Neuron (in vitro differentiated cells): ENCODE measurements at regions not wholly inside any gene's neighbourhood (a gene's known extent, or its start where the extent isn't known, plus 50 kb on each side); places are given as distances from the start of the nearest gene placed in this dataset.

ENCODE experiments used
- H2AFZ ChIP-seq: one replicate; pipeline ENCODE4 v1.6.1; 2013; ENCODE audit warnings: low read depth, mild to moderate bottlenecking, inconsistent platforms, low read length, moderate library complexity
- H3K27me3 ChIP-seq: one replicate; pipeline ENCODE4 v1.6.1; 2013; ENCODE audit warnings: low read length; ENCODE audit not compliant: insufficient read depth
- H3K36me3 ChIP-seq: one replicate; pipeline ENCODE4 v1.6.1; 2013; ENCODE audit warnings: low read length; ENCODE audit not compliant: insufficient read depth
- H3K4me1 ChIP-seq: one replicate; pipeline ENCODE4 v1.6.1; 2013; ENCODE audit warnings: low read length; ENCODE audit not compliant: insufficient read depth
- H3K4me3 ChIP-seq: 2 replicates; pipeline ENCODE4 v1.5.1; 2013; ENCODE audit warnings: mild to moderate bottlenecking, low read length, moderate library complexity
- H3K9me3 ChIP-seq: one replicate; pipeline ENCODE4 v1.6.1; 2013; ENCODE audit warnings: low read length

DNA sequence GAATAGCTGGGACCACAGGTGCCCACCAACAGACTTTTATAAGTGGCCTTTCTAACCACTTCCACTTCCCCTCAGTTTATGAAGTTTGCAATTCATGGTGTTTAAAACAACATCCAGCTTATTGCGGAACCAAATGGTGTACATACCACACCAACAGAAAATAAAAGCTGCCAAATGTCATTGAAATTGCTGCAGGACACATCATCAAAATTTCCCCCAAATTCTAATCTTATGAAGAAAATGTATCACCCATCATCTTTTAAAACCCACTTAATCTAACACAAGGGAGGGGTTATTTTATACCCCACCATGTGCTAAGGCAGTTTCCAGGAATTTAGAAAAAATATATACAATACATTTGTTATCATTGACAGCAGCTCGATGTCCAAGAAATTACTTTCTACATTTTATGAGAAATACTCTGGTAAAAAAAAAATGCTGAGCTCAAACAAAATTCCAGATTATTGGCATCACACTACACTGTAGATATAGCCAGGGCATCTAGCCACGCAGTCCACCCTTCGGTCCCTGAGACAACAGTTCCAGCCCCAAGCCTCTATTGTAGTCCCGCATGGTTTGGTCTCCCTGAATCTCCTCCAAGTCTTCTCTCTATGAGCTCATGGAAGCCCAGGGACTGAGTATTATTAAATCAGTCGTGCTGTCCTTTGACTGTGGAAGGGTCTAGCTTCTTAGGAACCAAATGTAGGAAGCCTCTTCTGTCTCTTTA, 372.8 kb upstream of the SLC30A5 start:
- H3K27me3 ChIP-seq, result no peaks in the 10 kb centered on the region
- no peaks in the 10 kb centered on the region for H3K9me3 ChIP-seq
- H3K4me3 ChIP-seq, result no peak overlapping the region
- H2AFZ ChIP-seq, result no peak overlapping the region
- H3K36me3 ChIP-seq, result no peaks in the 10 kb centered on the region
- no peaks in the 10 kb centered on the region for H3K4me1 ChIP-seq

DNA sequence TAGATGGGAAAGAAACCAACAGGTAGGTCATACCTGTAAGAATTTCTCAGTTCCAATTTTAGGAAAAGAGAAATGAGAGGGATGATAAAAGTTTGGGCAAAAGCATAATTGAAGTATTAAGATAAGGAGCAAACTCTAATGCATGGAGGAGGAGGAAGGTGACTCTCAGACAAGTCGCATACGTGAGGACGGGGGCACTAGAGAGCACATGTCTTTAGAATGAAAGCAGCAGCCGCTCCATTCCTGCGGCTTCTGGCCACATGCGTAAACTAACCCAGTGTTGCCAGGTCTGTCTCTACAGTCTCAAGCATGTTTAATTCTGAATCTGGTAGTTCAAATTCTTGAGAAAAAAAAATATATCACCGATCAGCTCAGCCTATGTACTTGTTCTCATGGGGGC, 371.5 kb upstream of the SLC30A5 start:
- no peaks in the 10 kb centered on the region for H3K9me3 ChIP-seq
- H3K4me3 ChIP-seq, result no peak overlapping the region
- H3K36me3 ChIP-seq, result no peaks in the 10 kb centered on the region
- H3K27me3 ChIP-seq, result no peaks in the 10 kb centered on the region
- no peaks in the 10 kb centered on the region for H3K4me1 ChIP-seq
- H2AFZ ChIP-seq, result no peak overlapping the region

DNA sequence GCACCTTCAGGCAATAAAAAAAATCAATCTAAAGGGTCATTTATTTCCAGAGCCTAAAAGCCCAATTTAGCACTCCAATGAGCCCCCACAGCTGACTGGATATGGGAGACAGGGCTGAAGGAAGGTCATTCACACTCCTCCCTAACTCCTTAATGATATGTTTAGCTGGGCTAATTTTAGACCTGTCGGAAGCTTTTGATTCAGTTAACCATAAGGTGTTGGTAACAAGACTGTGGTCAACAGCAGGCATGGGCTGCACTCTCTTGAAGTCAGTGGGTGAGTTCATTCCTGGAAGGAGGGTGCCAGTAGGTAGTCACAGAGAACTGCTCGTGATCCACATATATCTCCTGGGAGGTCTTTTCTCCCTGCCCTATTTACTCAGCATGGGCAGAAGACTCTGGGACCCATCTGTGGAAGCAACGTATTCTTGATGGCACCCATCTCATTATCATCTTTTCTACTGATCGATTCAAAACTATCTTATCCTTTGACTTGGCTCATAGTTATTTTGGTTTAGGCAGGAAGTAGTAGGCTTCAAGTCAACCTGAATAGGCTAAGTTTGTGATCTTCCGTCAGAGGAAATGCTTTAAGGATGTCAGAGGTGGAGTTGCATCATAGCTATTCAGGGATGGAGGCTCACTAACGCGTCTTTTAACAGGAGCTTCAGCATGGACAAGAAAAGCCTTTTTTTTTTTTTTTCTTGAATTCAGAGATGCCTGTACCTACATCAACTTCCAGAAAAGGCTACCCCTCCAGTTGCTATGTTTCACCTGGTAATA, 367.7 kb upstream of the SLC30A5 start:
- Histone ChIP-seq H3K27me3 (no peaks in the 10 kb centered on the region), H2AFZ (no peak overlapping the region), H3K4me3 (no peak overlapping the region), H3K9me3 (no peaks in the 10 kb centered on the region), H3K4me1 (peaks cover 6% of the 10 kb centered on the region), H3K36me3 (no peaks in the 10 kb centered on the region)

DNA sequence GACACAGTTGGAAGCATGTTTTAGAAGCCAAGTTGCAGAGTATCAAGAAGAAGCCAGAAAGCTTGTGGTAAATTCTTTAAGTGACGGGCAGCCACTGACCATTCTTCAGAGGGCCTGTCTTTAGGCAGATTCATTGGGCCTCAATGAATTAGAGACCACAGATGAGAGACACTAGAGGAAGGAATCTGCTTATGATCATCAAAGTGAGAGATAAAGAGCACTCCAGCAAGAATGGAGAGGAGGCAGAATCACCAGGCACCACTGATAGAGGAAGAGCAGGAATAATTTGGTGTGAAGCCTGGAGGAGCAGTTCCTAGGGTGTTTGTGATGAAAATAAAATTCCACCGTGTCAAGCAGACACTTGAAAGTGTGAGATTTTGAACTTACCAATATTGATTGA, 365.9 kb upstream of the SLC30A5 start:
- no peaks in the 10 kb centered on the region for H3K27me3 ChIP-seq
- no peaks in the 10 kb centered on the region for H3K9me3 ChIP-seq
- H2AFZ ChIP-seq, result no peak overlapping the region
- H3K4me3 ChIP-seq, result no peak overlapping the region
- H3K36me3 ChIP-seq, result no peaks in the 10 kb centered on the region
- H3K4me1 ChIP-seq, result peaks cover 6% of the 10 kb centered on the region

DNA sequence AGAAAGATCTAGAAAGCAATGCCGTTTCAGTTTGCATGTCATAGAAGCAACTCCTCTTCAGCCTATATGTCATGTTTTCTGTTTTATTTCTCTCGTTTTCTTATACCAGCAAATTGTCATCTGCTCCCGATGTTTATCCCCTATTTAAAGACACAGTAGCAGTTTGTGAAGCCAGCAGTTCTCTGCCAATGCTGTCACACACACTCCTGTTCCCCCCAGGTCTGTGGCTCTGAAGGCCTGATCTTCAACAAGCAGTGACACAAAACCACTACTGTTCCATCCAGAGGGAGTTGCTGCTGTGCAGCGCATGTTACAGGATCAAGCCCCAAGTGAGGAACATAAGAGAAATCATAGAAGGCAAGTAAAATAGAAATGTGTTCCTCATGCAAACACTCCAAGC, 364.1 kb upstream of the SLC30A5 start:
- H3K36me3 ChIP-seq, result no peaks in the 10 kb centered on the region
- H2AFZ ChIP-seq, result no peak overlapping the region
- H3K27me3 ChIP-seq, result no peaks in the 10 kb centered on the region
- peaks cover 6% of the 10 kb centered on the region for H3K4me1 ChIP-seq
- no peaks in the 10 kb centered on the region for H3K9me3 ChIP-seq
- H3K4me3 ChIP-seq, result no peak overlapping the region

DNA sequence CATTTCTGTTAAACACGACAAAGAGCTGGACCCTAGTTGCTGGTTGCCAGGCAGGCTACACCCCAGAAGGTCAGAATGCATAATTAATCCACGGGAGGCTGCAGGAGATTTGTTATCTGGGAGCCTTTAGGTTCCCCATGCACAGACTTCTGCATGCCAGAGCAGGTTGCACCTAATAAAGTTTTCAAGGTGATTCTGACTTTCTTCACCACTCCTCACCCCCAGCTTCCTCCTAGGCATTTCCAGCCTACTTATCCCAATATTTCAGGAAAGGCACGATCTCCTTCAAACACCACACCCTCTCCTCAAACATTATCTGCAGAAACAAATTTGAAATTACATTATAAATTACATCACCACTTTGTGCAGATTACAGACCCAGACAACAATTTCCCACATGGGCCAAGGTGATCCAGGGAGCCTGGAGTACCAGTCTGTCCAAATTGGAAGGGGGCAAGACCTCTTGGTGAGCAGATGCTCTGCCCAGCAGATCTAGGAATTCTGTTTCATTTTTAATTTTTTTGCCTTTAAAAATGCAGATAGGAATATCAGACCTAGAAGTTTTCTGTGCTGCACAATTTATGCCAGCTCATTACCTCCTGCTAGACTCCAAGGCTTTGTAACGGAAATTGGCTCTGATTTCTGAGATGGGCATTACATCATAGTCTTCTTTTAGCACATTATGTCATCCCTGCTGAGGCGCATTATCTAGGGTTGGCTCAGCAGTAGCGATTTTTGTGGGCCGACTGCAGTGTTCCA, 363.4 kb upstream of the SLC30A5 start:
- Histone ChIP-seq H3K9me3 (no peaks in the 10 kb centered on the region), H3K27me3 (no peaks in the 10 kb centered on the region), H2AFZ (peak overlapping the region; percentile 58), H3K4me1 (peaks cover 6% of the 10 kb centered on the region), H3K4me3 (no peak overlapping the region), H3K36me3 (no peaks in the 10 kb centered on the region)

DNA sequence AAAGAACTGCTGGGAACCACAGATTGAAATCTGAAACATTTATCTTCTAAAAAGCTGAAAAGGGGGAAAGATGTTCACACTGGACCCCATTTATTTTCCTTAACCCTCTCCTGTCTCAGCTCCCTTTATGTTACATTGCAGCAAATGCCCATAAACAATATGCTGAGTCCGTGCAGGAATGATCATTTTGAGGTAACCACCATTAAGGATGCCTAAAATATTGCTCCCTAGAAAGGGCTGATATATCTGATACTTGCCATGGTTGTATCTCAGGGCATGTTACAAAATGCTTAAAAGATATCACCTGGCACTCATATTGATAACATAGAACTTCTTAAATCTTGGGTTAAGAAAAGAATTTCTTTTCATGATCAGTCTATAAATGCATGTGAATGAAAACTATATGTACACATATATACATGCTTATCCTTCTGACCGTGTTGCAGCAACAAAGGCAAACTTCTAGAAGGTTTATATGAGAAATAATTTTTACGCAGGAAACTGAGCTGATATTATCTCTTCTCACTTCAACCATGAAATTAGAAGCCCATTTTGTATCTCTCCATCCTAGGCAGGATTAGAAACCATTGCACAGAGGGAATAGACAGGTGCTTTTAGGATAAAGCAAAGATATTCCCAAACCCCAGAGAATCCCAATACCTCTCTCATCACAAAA, 362.7 kb upstream of the SLC30A5 start:
- H3K4me3 ChIP-seq, result no peak overlapping the region
- no peaks in the 10 kb centered on the region for H3K36me3 ChIP-seq
- H3K4me1 ChIP-seq, result peaks cover 6% of the 10 kb centered on the region

DNA sequence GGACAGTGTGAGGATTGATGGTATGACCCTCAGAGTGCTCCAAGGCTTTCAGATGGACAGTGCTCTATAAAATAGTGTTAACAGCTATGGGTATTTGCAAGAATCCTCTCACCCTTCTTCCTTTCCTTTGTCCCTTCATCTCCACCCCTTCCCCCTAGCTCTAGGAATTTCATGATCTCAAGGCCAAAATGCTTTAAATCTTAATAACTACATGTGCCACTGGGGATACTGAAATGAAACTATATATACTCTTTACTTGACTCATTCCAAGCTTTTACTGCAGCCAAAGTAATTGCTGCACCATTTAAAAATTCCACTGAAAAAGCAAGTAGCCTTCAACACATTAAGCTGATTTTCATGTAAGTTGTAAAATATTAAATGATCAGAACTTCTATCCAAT, 361.6 kb upstream of the SLC30A5 start:
- no peak overlapping the region for H2AFZ ChIP-seq
- no peaks in the 10 kb centered on the region for H3K9me3 ChIP-seq
- H3K4me1 ChIP-seq, result peaks cover 6% of the 10 kb centered on the region
- no peaks in the 10 kb centered on the region for H3K27me3 ChIP-seq
- H3K36me3 ChIP-seq, result no peaks in the 10 kb centered on the region
- H3K4me3 ChIP-seq, result no peak overlapping the region

More for the DNA sequence above, 362.7 kb upstream of the SLC30A5 start:
- no peaks in the 10 kb centered on the region for H3K27me3 ChIP-seq
- H3K9me3 ChIP-seq, result no peaks in the 10 kb centered on the region
- H2AFZ ChIP-seq, result peak overlapping the region; percentile 58

DNA sequence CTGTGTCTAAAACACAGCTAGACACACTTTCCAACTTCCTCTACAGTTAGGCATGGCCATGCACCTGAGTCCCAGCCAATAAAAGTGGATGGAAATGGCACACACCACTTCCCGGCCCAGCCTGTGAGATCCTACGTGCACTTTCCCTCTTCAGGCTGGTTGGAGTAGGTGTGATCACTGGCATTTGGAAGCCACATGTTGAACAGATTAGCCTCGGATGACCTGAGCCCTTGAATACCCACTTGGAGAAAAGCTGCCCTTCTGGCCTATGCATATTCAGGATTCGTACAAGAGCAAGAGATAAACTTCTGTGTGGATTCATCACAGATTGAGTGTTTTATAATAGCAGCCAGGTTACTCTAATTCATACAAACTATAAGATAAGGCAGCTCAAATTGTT, 359.0 kb upstream of the SLC30A5 start:
- no peaks in the 10 kb centered on the region for H3K36me3 ChIP-seq
- H2AFZ ChIP-seq, result no peak overlapping the region
- no peaks in the 10 kb centered on the region for H3K9me3 ChIP-seq
- peaks cover 6% of the 10 kb centered on the region for H3K4me1 ChIP-seq
- no peak overlapping the region for H3K4me3 ChIP-seq
- H3K27me3 ChIP-seq, result no peaks in the 10 kb centered on the region

DNA sequence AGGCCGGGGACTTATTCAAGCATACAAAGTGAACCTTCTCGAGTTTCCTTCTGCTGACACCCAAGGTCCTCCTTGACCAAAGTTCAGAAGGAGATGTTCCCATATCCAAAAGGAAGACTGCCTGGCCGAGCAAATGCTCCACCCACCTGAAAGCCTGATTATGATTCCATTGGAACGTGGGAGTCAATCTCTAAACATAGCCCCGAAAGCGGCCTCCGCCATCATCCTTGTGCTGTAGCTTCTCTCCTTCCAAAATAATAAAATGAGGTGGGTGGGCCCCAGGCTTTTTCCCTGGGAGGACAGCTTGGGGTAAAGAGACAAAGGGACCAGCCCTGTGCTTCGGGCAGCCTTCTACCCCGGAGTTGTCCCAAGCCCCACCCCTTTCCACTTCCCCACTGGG, 355.6 kb upstream of the SLC30A5 start:
- Histone ChIP-seq H3K4me1 (no peaks in the 10 kb centered on the region), H3K4me3 (no peak overlapping the region), H3K9me3 (no peaks in the 10 kb centered on the region), H2AFZ (no peak overlapping the region), H3K36me3 (no peaks in the 10 kb centered on the region), H3K27me3 (no peaks in the 10 kb centered on the region)

DNA sequence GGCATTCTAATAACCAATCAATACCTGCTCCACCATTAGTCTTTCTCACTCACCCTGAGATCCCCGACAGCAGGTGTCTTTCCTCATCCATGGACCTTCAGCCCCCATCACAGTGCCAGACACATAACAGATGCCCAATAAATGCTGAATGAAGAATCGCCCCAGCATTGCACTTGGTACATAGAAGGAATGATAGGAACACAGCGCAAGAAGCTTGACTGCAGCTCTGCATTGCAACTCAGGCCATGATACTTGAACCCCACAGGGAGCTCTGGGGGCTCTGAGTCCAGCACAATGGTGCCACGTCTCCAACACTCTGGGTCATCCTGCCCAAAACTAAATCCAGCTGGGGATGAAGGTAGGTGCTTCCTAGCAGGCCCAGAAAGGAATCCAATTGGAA, 355.0 kb upstream of the SLC30A5 start:
- no peaks in the 10 kb centered on the region for H3K27me3 ChIP-seq
- H2AFZ ChIP-seq, result no peak overlapping the region

DNA sequence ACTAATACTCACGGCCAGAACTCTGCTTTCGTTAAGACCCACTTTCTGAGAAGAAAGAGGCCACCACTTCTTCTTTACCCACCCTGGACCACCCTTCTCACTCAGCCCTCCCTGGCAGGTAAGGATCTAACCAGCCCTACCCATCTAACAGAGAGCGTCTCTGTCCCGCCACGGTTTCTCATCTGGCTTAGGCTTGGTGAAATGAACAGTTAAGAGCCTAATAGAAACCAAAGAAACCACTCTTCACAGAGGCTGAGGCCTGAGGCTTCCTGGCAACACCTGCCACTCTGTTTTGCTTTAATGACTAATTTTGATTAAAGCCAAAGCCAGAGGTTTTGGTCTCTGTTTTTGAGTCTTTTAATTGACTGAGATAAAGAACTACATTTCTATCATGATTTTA, 354.1 kb upstream of the SLC30A5 start:
- H3K36me3 ChIP-seq, result no peaks in the 10 kb centered on the region
- no peak overlapping the region for H3K4me3 ChIP-seq
- H3K9me3 ChIP-seq, result no peaks in the 10 kb centered on the region
- no peaks in the 10 kb centered on the region for H3K4me1 ChIP-seq
- no peaks in the 10 kb centered on the region for H3K27me3 ChIP-seq
- no peak overlapping the region for H2AFZ ChIP-seq

More for the DNA sequence above, 355.0 kb upstream of the SLC30A5 start:
- Histone ChIP-seq H3K36me3 (no peaks in the 10 kb centered on the region), H3K4me1 (no peaks in the 10 kb centered on the region), H3K4me3 (no peak overlapping the region), H3K9me3 (no peaks in the 10 kb centered on the region)
